ENCODE measurements at regions not wholly inside any gene's neighbourhood (a gene's known extent, or its start where the extent isn't known, plus 50 kb on each side); places are given as distances from the start of the nearest gene placed in this dataset.
A peak's percentile ranks its signal among the peaks of the same experiment; 100 is the strongest.

- TF ChIP-seq ZFX (IDR thresholded peaks at IDR 0.05) = no peak
- TF ChIP-seq CTCF (conservative IDR thresholded peaks at IDR 0.05) = no peak
- H3K27ac ChIP-seq = no peak overlapping the region
These were observed 65.8 kb upstream of the RAB4A start for GRCh38 chr1:229204921-229205777.

GRCh38 chr1:229205854-229206253 lies 65.1 kb upstream of the RAB4A start:
- H3K27ac ChIP-seq = no peak overlapping the region
- TF ChIP-seq CTCF (conservative IDR thresholded peaks at IDR 0.05) (no peak), ZFX (IDR thresholded peaks at IDR 0.05) (no peak)

GRCh38 chr1:229207916-229208315 lies 63.0 kb upstream of the RAB4A start:
- TF ChIP-seq CTCF (conservative IDR thresholded peaks at IDR 0.05) (no peak), ZFX (IDR thresholded peaks at IDR 0.05) (no peak)
- H3K27ac ChIP-seq = peak overlapping the region; percentile 28; the same call in 1 of the 2 replicates

DNA sequence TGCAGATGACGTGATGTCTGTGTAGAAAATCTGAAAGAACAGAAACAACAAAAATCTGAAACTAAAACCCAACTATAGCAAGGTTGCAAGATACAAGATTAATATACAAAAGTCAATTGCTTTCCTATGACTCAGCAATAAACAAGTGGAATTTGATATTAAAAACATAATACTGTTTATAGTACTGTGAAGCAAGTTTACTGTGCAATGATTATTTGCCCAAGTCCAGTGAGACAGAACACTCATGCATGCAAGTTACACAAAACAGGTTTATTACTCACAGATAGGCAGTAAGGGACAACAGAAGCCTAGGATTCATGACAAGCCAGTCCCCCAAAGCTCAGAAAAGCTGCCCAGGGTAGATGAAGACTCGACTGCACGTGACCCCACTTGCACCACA lies 62.4 kb upstream of the RAB4A start:
- no peak for TF ChIP-seq CTCF (conservative IDR thresholded peaks at IDR 0.05)
- TF ChIP-seq ZFX (IDR thresholded peaks at IDR 0.05) = no peak

DNA sequence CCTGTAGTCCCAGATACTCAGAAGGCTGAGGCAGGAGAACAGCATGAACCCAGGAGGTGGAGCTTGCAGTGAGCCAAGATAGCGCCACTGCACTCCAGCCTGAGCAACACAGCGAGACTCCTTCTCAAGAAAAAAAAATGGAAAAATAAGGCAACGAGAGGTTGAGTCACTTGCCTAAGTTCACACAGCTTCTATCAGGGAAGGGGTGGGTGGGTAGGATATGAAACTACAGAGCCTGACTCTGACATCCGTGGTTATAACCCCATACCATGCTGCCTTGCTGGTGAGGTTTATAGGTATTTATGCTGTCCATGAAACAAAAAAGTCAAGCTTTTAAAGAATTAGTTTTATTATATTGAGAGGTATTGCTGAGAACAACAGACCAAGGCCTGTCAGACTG lies 61.5 kb upstream of the RAB4A start:
- TF ChIP-seq CTCF (conservative IDR thresholded peaks at IDR 0.05) (no peak), ZFX (IDR thresholded peaks at IDR 0.05) (no peak)
- H3K27ac ChIP-seq = peak overlapping the region; percentile 71

More for the DNA sequence above, 62.4 kb upstream of the RAB4A start:
- peak overlapping the region; percentile 71 for H3K27ac ChIP-seq

- no peak for TF ChIP-seq CTCF (conservative IDR thresholded peaks at IDR 0.05)
- no peak for TF ChIP-seq ZFX (IDR thresholded peaks at IDR 0.05)
These were observed 61.1 kb upstream of the RAB4A start for GRCh38 chr1:229209816-229210215.

DNA sequence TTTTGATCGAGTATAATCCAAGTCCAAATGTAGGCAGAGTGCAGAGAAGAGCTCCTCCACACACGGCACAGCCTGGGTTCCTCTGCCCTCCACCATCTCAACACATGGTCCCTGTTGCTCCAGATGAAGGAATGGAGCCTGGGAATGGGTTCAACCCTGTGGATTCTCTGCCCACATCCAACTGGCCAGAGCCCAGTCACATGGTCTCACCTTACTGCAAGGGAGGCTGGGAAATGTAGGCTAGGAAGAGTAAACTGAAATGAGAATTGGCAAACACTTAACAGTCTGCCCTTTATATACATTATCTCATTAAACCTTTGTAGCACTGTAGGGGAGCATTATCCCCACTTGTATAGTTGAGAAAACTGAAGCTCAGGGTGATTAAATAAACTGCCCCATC lies 60.1 kb upstream of the RAB4A start:
- no peak for TF ChIP-seq CTCF (conservative IDR thresholded peaks at IDR 0.05)
- no peak for TF ChIP-seq ZFX (IDR thresholded peaks at IDR 0.05)
- H3K27ac ChIP-seq = no peak overlapping the region

More at GRCh38 chr1:229209816-229210215, 61.1 kb upstream of the RAB4A start:
- peak overlapping the region; percentile 71; the same call in 1 of the 2 replicates for H3K27ac ChIP-seq

All from C4-2B (cell line).